H1 (cell line): ENCODE measurements at regions not wholly inside any gene's neighbourhood (a gene's known extent, or its start where the extent isn't known, plus 50 kb on each side); places are given as distances from the start of the nearest gene placed in this dataset.

ENCODE experiments used
- CTCF ChIA-PET: fragments of 300-600 bp; sonication (Branson Sonifier 250); formaldehyde crosslinking; loops from one replicate; lab custom pipeline; 2021; ENCODE audit not compliant: partially characterized antibody; lab: Charles Lee
- POLR2A ChIA-PET: fragments of 300-600 bp; sonication (Branson Sonifier 250); formaldehyde crosslinking; loops from one replicate; lab custom pipeline; 2021; ENCODE audit warnings: inconsistent platforms; ENCODE audit not compliant: partially characterized antibody; lab: Charles Lee
- DNase-seq, 2 experiments: peaks; one replicate each; pipeline versions ENCODE4 v3.0.0 to v3.0.0-alpha.2; 2010 to 2022; ENCODE audit warnings: low spot score in 2 of 2, low read depth in 1 of 2, mixed read lengths in 1 of 2
- FAIRE-seq: peaks from 2 replicates; lab custom pipeline; 2011; peaks lifted over from hg19 to GRCh38; lab: Jason Lieb, UNC
- H2AFZ ChIP-seq: 2 replicates; pipeline ENCODE4 v1.8.1; 2012; ENCODE audit warnings: low read length, inconsistent platforms
- H2AK5ac ChIP-seq: 2 replicates; pipeline ENCODE4 v1.6.1; 2013; ENCODE audit warnings: low read depth, low read length
- H2BK120ac ChIP-seq: replicated peaks from 2 replicates; pipeline ENCODE3; 2013; ENCODE audit warnings: low read depth, low read length, inconsistent platforms
- H2BK12ac ChIP-seq: 2 replicates; pipeline ENCODE4 v1.6.1; 2013; ENCODE audit warnings: low read depth, low read length
- H2BK15ac ChIP-seq: 2 replicates; pipeline ENCODE4 v1.6.1; 2013; ENCODE audit warnings: low read length
- H2BK20ac ChIP-seq: 2 replicates; pipeline ENCODE4 v1.6.1; 2013; ENCODE audit warnings: low read length
- H2BK5ac ChIP-seq: 2 replicates; pipeline ENCODE4 v1.6.1; 2013; ENCODE audit warnings: low read depth, low read length
- H3K14ac ChIP-seq: 2 replicates; pipeline ENCODE4 v1.6.1; 2013; ENCODE audit warnings: inconsistent platforms; ENCODE audit not compliant: insufficient read length
- H3K18ac ChIP-seq: 2 replicates; pipeline ENCODE4 v1.6.1; 2013; ENCODE audit warnings: low read length; ENCODE audit errors: extremely low read depth
- H3K23ac ChIP-seq: 2 replicates; pipeline ENCODE4 v1.6.1; 2013; ENCODE audit warnings: inconsistent platforms; ENCODE audit not compliant: insufficient read length
- H3K23me2 ChIP-seq: 2 replicates; pipeline ENCODE4 v1.6.1; 2013; ENCODE audit warnings: low read depth, low read length
- H3K27ac ChIP-seq: 2 replicates; pipeline ENCODE4 v1.6.1; 2011; ENCODE audit warnings: low read depth, low read length, inconsistent platforms
- H3K27me3 ChIP-seq, 4 experiments: replicated peaks in 1 of 4; 1 replicate in 1 of 4; 2 replicates in 3 of 4; pipeline versions ENCODE4 v1.6.1 to v1.8.1; 2011 to 2013; ENCODE audit warnings: low read length in 3 of 4, mild to moderate bottlenecking in 3 of 4, inconsistent platforms in 2 of 4, mixed read lengths in 2 of 4, moderate library complexity in 1 of 4; ENCODE audit not compliant: control insufficient read depth in 3 of 4, insufficient read depth in 3 of 4; ENCODE audit errors: extremely low read depth in 1 of 4
- H3K36me3 ChIP-seq, 4 experiments: 2 replicates each; pipeline versions ENCODE4 v1.6.1 to v1.8.1; 2011 to 2013; ENCODE audit warnings: mild to moderate bottlenecking in 4 of 4, low read length in 3 of 4, moderate library complexity in 2 of 4, control low read depth in 1 of 4, inconsistent platforms in 1 of 4; ENCODE audit not compliant: insufficient read depth in 4 of 4, control insufficient read depth in 2 of 4
- H3K4ac ChIP-seq: replicated peaks from 2 replicates; pipeline ENCODE3; 2013; ENCODE audit warnings: low read length, low read depth, mixed read lengths, inconsistent platforms; ENCODE audit not compliant: insufficient read length
- H3K4me1 ChIP-seq, 4 experiments: replicated peaks in 1 of 4; 1 replicate in 1 of 4; 2 replicates in 3 of 4; pipeline versions ENCODE4 v1.6.1 to v1.8.1; 2011 to 2013; ENCODE audit warnings: low read length in 3 of 4, inconsistent platforms in 2 of 4, mixed read lengths in 1 of 4; ENCODE audit not compliant: insufficient read depth in 4 of 4, control insufficient read depth in 3 of 4
- H3K4me2 ChIP-seq, 2 experiments: 2 replicates each; pipeline versions ENCODE4 v1.6.1 to v1.8.1; 2011 to 2013; ENCODE audit warnings: low read depth in 2 of 2, low read length in 2 of 2, control low read depth in 1 of 2, inconsistent platforms in 1 of 2, mild to moderate bottlenecking in 1 of 2; ENCODE audit not compliant: insufficient read depth in 1 of 2
- H3K4me3 ChIP-seq, 4 experiments: fragments of 200-600, 300-600 bp in 1 of 4; sonication (generic), shearing (Covaris generic), sonication (Bioruptor Twin) in 1 of 4; 2 replicates each; pipeline versions ENCODE4 v1.5.1 to v1.8.1; 2011 to 2016; ENCODE audit warnings: low read length in 4 of 4, low read depth in 3 of 4, control low read depth in 2 of 4, inconsistent platforms in 2 of 4, mild to moderate bottlenecking in 2 of 4, mixed read lengths in 1 of 4, moderate library complexity in 1 of 4; ENCODE audit not compliant: insufficient read depth in 2 of 4; ENCODE audit errors: extremely low read depth in 1 of 4
- H3K56ac ChIP-seq: replicated peaks from 2 replicates; pipeline ENCODE3; 2013; ENCODE audit warnings: low read depth, mild to moderate bottlenecking, mixed read lengths, low read length, inconsistent platforms; ENCODE audit not compliant: insufficient read length
- H3K79me1 ChIP-seq: 2 replicates; pipeline ENCODE4 v1.6.1; 2013; ENCODE audit warnings: low read depth, low read length, control low read depth
- H3K79me2 ChIP-seq, 2 experiments: 2 replicates each; pipeline versions ENCODE4 v1.6.1 to v1.8.1; 2012 to 2013; ENCODE audit warnings: low read length in 2 of 2, mild to moderate bottlenecking in 2 of 2, inconsistent platforms in 1 of 2; ENCODE audit not compliant: insufficient read depth in 2 of 2, control insufficient read depth in 1 of 2
- H3K9ac ChIP-seq, 4 experiments: replicated peaks in 1 of 4; 1 replicate in 1 of 4; 2 replicates in 3 of 4; pipeline versions ENCODE4 v1.6.1 to v1.8.1; 2011 to 2013; ENCODE audit warnings: low read depth in 3 of 4, low read length in 3 of 4, control low read depth in 2 of 4, mild to moderate bottlenecking in 2 of 4, moderate library complexity in 2 of 4, inconsistent platforms in 1 of 4; ENCODE audit errors: extremely low read depth in 1 of 4
- H3K9me3 ChIP-seq, 2 experiments: 2 replicates each; pipeline versions ENCODE4 v1.6.1 to v1.8.1; 2012 to 2013; ENCODE audit warnings: mild to moderate bottlenecking in 2 of 2, moderate library complexity in 2 of 2, control low read depth in 1 of 2, inconsistent platforms in 1 of 2, low read depth in 1 of 2, low read length in 1 of 2, mixed read lengths in 1 of 2; ENCODE audit not compliant: insufficient read depth in 2 of 2
- H4K20me1 ChIP-seq, 2 experiments: replicated peaks in 1 of 2; 2 replicates each; pipeline versions ENCODE3 to v1.8.1; 2011 to 2013; ENCODE audit warnings: inconsistent platforms in 2 of 2, low read length in 2 of 2, mild to moderate bottlenecking in 1 of 2; ENCODE audit not compliant: insufficient read depth in 2 of 2, control insufficient read depth in 1 of 2
- H4K5ac ChIP-seq: 2 replicates; pipeline ENCODE4 v1.6.1; 2013; ENCODE audit warnings: low read length, low read depth, mixed read lengths, inconsistent platforms; ENCODE audit not compliant: insufficient read length
- H4K8ac ChIP-seq: 2 replicates; pipeline ENCODE4 v1.8.0; 2013; ENCODE audit warnings: mild to moderate bottlenecking, moderate library complexity, low read length, inconsistent platforms; ENCODE audit not compliant: insufficient read depth; ENCODE audit errors: extremely low read depth
- H4K91ac ChIP-seq: replicated peaks from 2 replicates; pipeline ENCODE3; 2013; ENCODE audit warnings: low read length, mixed read lengths, inconsistent platforms; ENCODE audit not compliant: insufficient read length
- BACH1 ChIP-seq: IDR thresholded peaks from 2 replicates; pipeline ENCODE4 v1.6.1; 2012; ENCODE audit warnings: low read length, improper control_type of control experiment
- CBX8 ChIP-seq: fragments of 300-800, 300-1000 bp; sonication (generic); IDR thresholded peaks from 2 replicates; pipeline ENCODE4 v1.7.1; 2016; ENCODE audit warnings: low read depth, low read length, borderline replicate concordance
- CTCF ChIP-seq, 3 experiments: IDR thresholded peaks; 1 replicate in 2 of 3; 2 replicates in 1 of 3; pipeline versions ENCODE4 v1.5.1 to v1.6.1; 2011; ENCODE audit warnings: low read length in 3 of 3, mild to moderate bottlenecking in 3 of 3, inconsistent platforms in 2 of 3, low read depth in 1 of 3, moderate library complexity in 1 of 3; ENCODE audit not compliant: insufficient read depth in 1 of 3; ENCODE audit errors: control extremely low read depth in 1 of 3
- EGR1 ChIP-seq: IDR thresholded peaks from 2 replicates; pipeline ENCODE4 v1.6.1; 2011; ENCODE audit warnings: low read depth, low read length, borderline replicate concordance
- FOSL1 ChIP-seq: IDR thresholded peaks from 2 replicates; pipeline ENCODE4 v1.6.1; 2011; ENCODE audit warnings: mild to moderate bottlenecking, low read depth, low read length, moderate library complexity; ENCODE audit not compliant: insufficient read depth
- RAD21 ChIP-seq, 2 experiments: IDR thresholded peaks in 1 of 2; conservative IDR thresholded peaks in 1 of 2; 2 replicates each; pipeline ENCODE4 v1.6.1; 2011; ENCODE audit warnings: low read depth in 2 of 2, low read length in 2 of 2, improper control_type of control experiment in 1 of 2, inconsistent platforms in 1 of 2, mild to moderate bottlenecking in 1 of 2, moderate library complexity in 1 of 2
- TEAD4 ChIP-seq: IDR thresholded peaks from 2 replicates; pipeline ENCODE4 v1.6.1; 2012; ENCODE audit warnings: low read depth, low read length, inconsistent platforms, mixed read lengths
- WGBS, 2 experiments: shearing (Covaris generic) in 1 of 2; methylation state at CpG; one replicate each; pipeline versions ENCODE4 v1.1.6 to v1.1.7; 2013 to 2015; ENCODE audit warnings: low lambda C conversion rate in 2 of 2, mixed read lengths in 2 of 2, inconsistent platforms in 1 of 2, low coverage in 1 of 2, missing lambda C conversion rate in 1 of 2; ENCODE audit not compliant: insufficient replicate concordance in 2 of 2, insufficient coverage in 1 of 2, insufficient read length in 1 of 2; ENCODE audit errors: extremely low coverage in 1 of 2, missing lambda C conversion rate in 1 of 2; 5-methylcytosine and 5-hydroxymethylcytosine counted together

DNA sequence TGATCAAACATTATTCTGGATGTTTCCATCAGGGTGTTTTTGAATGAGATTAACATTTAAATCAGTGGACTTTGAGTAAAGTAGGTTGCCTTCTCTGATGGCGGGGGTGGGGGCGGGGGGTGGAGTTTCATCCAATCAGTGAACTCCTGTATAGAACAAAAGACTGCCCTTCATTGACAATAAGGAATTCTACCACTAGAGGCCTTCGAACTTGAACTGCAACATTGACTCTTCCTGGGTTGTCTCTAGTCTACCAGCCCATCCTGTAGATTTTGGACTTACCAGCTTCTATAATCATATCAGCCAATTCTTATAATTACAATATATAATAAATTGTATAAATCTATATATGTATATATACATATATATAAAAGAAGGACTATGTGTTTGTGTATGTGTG lies 520.4 kb upstream of the CXADR start:
- no peak overlapping the region for H3K4ac ChIP-seq

More for the DNA sequence above, 520.4 kb upstream of the CXADR start:
- no peaks in the 10 kb centered on the region for H3K79me2 ChIP-seq
- H3K36me3 ChIP-seq: no peaks in the 10 kb centered on the region
- no peak overlapping the region for H3K23ac ChIP-seq
- no peak overlapping the region for H2BK20ac ChIP-seq
- no peak overlapping the region for H3K56ac ChIP-seq
- no peak overlapping the region for H3K9ac ChIP-seq
- no peaks in the 10 kb centered on the region for H4K20me1 ChIP-seq
- H2BK12ac ChIP-seq: no peak overlapping the region
- CTCF ChIA-PET: interaction anchor here (1.3 to 2.1 kb wide), 3 partner anchors 8 to 37 kb away, joined by 3 to 7 read pairs (median 6); no protein-coding TSS in a partner anchor
- H3K4me1 ChIP-seq: no peaks in the 10 kb centered on the region
- H3K23me2 ChIP-seq: no peaks in the 10 kb centered on the region
- H3K4me3 ChIP-seq: no peak overlapping the region
- no peak for TF ChIP-seq TEAD4
- no peak for TF ChIP-seq EGR1
- peak in 1 of 3 experiments; percentile 29; a peak in 2 of 4 replicates for TF ChIP-seq CTCF (IDR thresholded peaks at IDR 0.05; ENCODE audit: control extremely low read depth in 1 of 3, insufficient read depth in 1 of 3, low read depth in 1 of 3, low read length in 3 of 3)
- no peak for TF ChIP-seq FOSL1
- TF ChIP-seq RAD21 (IDR thresholded peaks at IDR 0.05 in 1 of 2, conservative IDR thresholded peaks at IDR 0.05 in 1 of 2; ENCODE audit: low read depth in 2 of 2, low read length in 2 of 2): peak in 1 of 2 experiments; percentile 36; a peak in 2 of 4 replicates
- no peak for TF ChIP-seq BACH1
- TF ChIP-seq CBX8: no peak
- WGBS, 2 experiments: 79% methylated on average over 3 of the region's 3 CpGs; no CpG with 5 or more reads in 1 of the 2 experiments
- H3K27me3 ChIP-seq: no peaks in the 10 kb centered on the region
- POLR2A ChIA-PET: no interaction called here
- no peak for DNase-seq
- H3K9me3 ChIP-seq: no peaks in the 10 kb centered on the region
- no peak overlapping the region for H2AK5ac ChIP-seq
- no peak overlapping the region for H2AFZ ChIP-seq
- no peak for FAIRE-seq
- no peak overlapping the region for H2BK5ac ChIP-seq
- no peak overlapping the region for H4K8ac ChIP-seq
- no peak overlapping the region for H2BK15ac ChIP-seq
- H3K14ac ChIP-seq: no peak overlapping the region
- no peak overlapping the region for H3K4me2 ChIP-seq
- H2BK120ac ChIP-seq: no peak overlapping the region
- no peak overlapping the region for H3K27ac ChIP-seq
- H3K18ac ChIP-seq: no peak overlapping the region
- H4K5ac ChIP-seq: no peak overlapping the region
- no peak overlapping the region for H4K91ac ChIP-seq
- no peaks in the 10 kb centered on the region for H3K79me1 ChIP-seq
